Activated CD8-positive, alpha-beta T cell treated with anti-CD3 and anti-CD28 coated beads for 36 hours (primary cell): ENCODE measurements at regions not wholly inside any gene's neighbourhood (a gene's known extent, or its start where the extent isn't known, plus 50 kb on each side); places are given as distances from the start of the nearest gene placed in this dataset.
"Not testable (repeated sequence)": the region's sequence is repeated elsewhere in the genome, so short reads cannot be mapped to it uniquely, and the experiment has no call there.

Experiments used
- ATAC-seq: fragments of 200-7000 bp; cut with Tn5 transposase; one replicate; pipeline ENCODE4 v1.10.0; 2021; ENCODE audit warnings: mild to moderate bottlenecking, moderate library complexity
- CTCF ChIA-PET: fragments of 350-600 bp; sonication (Branson Sonifier 250); formaldehyde crosslinking; loops from one replicate; lab custom pipeline; 2021; ENCODE audit warnings: antibody characterized with exemption; lab: Charles Lee
- POLR2A ChIA-PET: fragments of 350-600 bp; sonication (Branson Sonifier 250); formaldehyde crosslinking; loops from one replicate; lab custom pipeline; 2021; ENCODE audit warnings: antibody characterized with exemption; lab: Charles Lee
- DNase-seq: peaks from one replicate; pipeline ENCODE4 v3.0.0-alpha.2; 2020
- H3K27ac Mint-ChIP-seq: one replicate; pipeline ENCODE4 v1.8.0; 2021; ENCODE audit warnings: mild to moderate bottlenecking, mixed read lengths
- H3K27me3 Mint-ChIP-seq: one replicate; pipeline ENCODE4 v1.8.0; 2021; ENCODE audit warnings: mixed read lengths
- H3K36me3 Mint-ChIP-seq: one replicate; pipeline ENCODE4 v1.8.0; 2021; ENCODE audit warnings: low read depth, mixed read lengths
- H3K4me1 Mint-ChIP-seq: one replicate; pipeline ENCODE4 v1.8.0; 2021; ENCODE audit warnings: low read depth, mixed read lengths
- H3K4me3 Mint-ChIP-seq: one replicate; pipeline ENCODE4 v1.8.0; 2021; ENCODE audit warnings: mild to moderate bottlenecking, moderate library complexity, mixed read lengths
- H3K9me3 Mint-ChIP-seq: one replicate; pipeline ENCODE4 v1.8.0; 2021; ENCODE audit warnings: mixed read lengths
- intact Hi-C: fragments of 100-400 bp; cut with micrococcal nuclease; formaldehyde crosslinking; loops from one replicate; pipeline ENCODE4 v1.10.0; 2022

- H3K27me3 Mint-ChIP-seq, ATAC-seq, POLR2A ChIA-PET, H3K27ac Mint-ChIP-seq, CTCF ChIA-PET, H3K36me3 Mint-ChIP-seq, DNase-seq, H3K9me3 Mint-ChIP-seq, intact Hi-C loops, H3K4me3 Mint-ChIP-seq, H3K4me1 Mint-ChIP-seq: not testable (repeated sequence)
Observed at GRCh38 chrY:18393633-18394032, 152.9 kb upstream of the HSFY1 start.

GRCh38 chrY:18420846-18421245 lies 125.7 kb upstream of the HSFY1 start:
- POLR2A ChIA-PET, H3K27ac Mint-ChIP-seq, DNase-seq, CTCF ChIA-PET, H3K9me3 Mint-ChIP-seq, intact Hi-C loops, H3K4me1 Mint-ChIP-seq, H3K36me3 Mint-ChIP-seq, H3K27me3 Mint-ChIP-seq, H3K4me3 Mint-ChIP-seq, ATAC-seq: not testable (repeated sequence)

- POLR2A ChIA-PET, intact Hi-C loops, H3K27me3 Mint-ChIP-seq, H3K4me1 Mint-ChIP-seq, H3K4me3 Mint-ChIP-seq, H3K36me3 Mint-ChIP-seq, H3K9me3 Mint-ChIP-seq, CTCF ChIA-PET, H3K27ac Mint-ChIP-seq, DNase-seq: not testable (repeated sequence)
- ATAC-seq, result peak; percentile 69
Observed at GRCh38 chrY:18421457-18421856, 125.1 kb upstream of the HSFY1 start.

- H3K27me3 Mint-ChIP-seq, intact Hi-C loops, H3K36me3 Mint-ChIP-seq, H3K4me1 Mint-ChIP-seq, H3K4me3 Mint-ChIP-seq, H3K27ac Mint-ChIP-seq, H3K9me3 Mint-ChIP-seq, POLR2A ChIA-PET, CTCF ChIA-PET, DNase-seq: not testable (repeated sequence)
- ATAC-seq, result peak; percentile 56
Observed at GRCh38 chrY:18423970-18424608, 122.4 kb upstream of the HSFY1 start.

- H3K4me1 Mint-ChIP-seq, DNase-seq, POLR2A ChIA-PET, CTCF ChIA-PET, H3K9me3 Mint-ChIP-seq, H3K27ac Mint-ChIP-seq, H3K4me3 Mint-ChIP-seq, ATAC-seq, H3K27me3 Mint-ChIP-seq, H3K36me3 Mint-ChIP-seq, intact Hi-C loops: not testable (repeated sequence)
Observed at GRCh38 chrY:18433540-18433939, 113.0 kb upstream of the HSFY1 start.

GRCh38 chrY:18445853-18446252 lies 100.7 kb upstream of the HSFY1 start:
- H3K27ac Mint-ChIP-seq, intact Hi-C loops, H3K9me3 Mint-ChIP-seq, CTCF ChIA-PET, H3K4me1 Mint-ChIP-seq, POLR2A ChIA-PET, H3K36me3 Mint-ChIP-seq, DNase-seq, H3K4me3 Mint-ChIP-seq, H3K27me3 Mint-ChIP-seq: not testable (repeated sequence)
- peak; percentile 78 for ATAC-seq

GRCh38 chrY:18452815-18453214 lies 93.7 kb upstream of the HSFY1 start:
- DNase-seq, H3K36me3 Mint-ChIP-seq, POLR2A ChIA-PET, intact Hi-C loops, ATAC-seq, H3K27me3 Mint-ChIP-seq, H3K4me1 Mint-ChIP-seq, H3K9me3 Mint-ChIP-seq, H3K4me3 Mint-ChIP-seq, CTCF ChIA-PET, H3K27ac Mint-ChIP-seq: not testable (repeated sequence)

GRCh38 chrY:18459136-18459535 lies 87.4 kb upstream of the HSFY1 start:
- H3K27ac Mint-ChIP-seq, H3K9me3 Mint-ChIP-seq, ATAC-seq, POLR2A ChIA-PET, CTCF ChIA-PET, intact Hi-C loops, H3K36me3 Mint-ChIP-seq, DNase-seq, H3K27me3 Mint-ChIP-seq, H3K4me3 Mint-ChIP-seq, H3K4me1 Mint-ChIP-seq: not testable (repeated sequence)

GRCh38 chrY:18461211-18461911 lies 85.2 kb upstream of the HSFY1 start:
- H3K4me3 Mint-ChIP-seq, H3K27ac Mint-ChIP-seq, ATAC-seq, POLR2A ChIA-PET, H3K36me3 Mint-ChIP-seq, DNase-seq, H3K4me1 Mint-ChIP-seq, H3K9me3 Mint-ChIP-seq, intact Hi-C loops, H3K27me3 Mint-ChIP-seq, CTCF ChIA-PET: not testable (repeated sequence)

GRCh38 chrY:18464812-18465211 lies 81.7 kb upstream of the HSFY1 start:
- H3K4me1 Mint-ChIP-seq, H3K4me3 Mint-ChIP-seq, H3K27ac Mint-ChIP-seq, H3K36me3 Mint-ChIP-seq, H3K9me3 Mint-ChIP-seq, H3K27me3 Mint-ChIP-seq, CTCF ChIA-PET, intact Hi-C loops, POLR2A ChIA-PET, ATAC-seq, DNase-seq: not testable (repeated sequence)

- DNase-seq, H3K27ac Mint-ChIP-seq, H3K36me3 Mint-ChIP-seq, H3K9me3 Mint-ChIP-seq, intact Hi-C loops, H3K4me3 Mint-ChIP-seq, POLR2A ChIA-PET, CTCF ChIA-PET, H3K4me1 Mint-ChIP-seq, H3K27me3 Mint-ChIP-seq, ATAC-seq: not testable (repeated sequence)
Observed at GRCh38 chrY:18466661-18467060, 79.9 kb upstream of the HSFY1 start.

GRCh38 chrY:18483354-18483753 lies 63.2 kb upstream of the HSFY1 start:
- H3K4me3 Mint-ChIP-seq, H3K27ac Mint-ChIP-seq, POLR2A ChIA-PET, intact Hi-C loops, CTCF ChIA-PET, ATAC-seq, H3K4me1 Mint-ChIP-seq, H3K36me3 Mint-ChIP-seq, DNase-seq, H3K27me3 Mint-ChIP-seq, H3K9me3 Mint-ChIP-seq: not testable (repeated sequence)
